GM18867 (cell line): ENCODE measurements at regions not wholly inside any gene's neighbourhood (a gene's known extent, or its start where the extent isn't known, plus 50 kb on each side); places are given as distances from the start of the nearest gene placed in this dataset.
A peak's percentile ranks its signal among the peaks of the same experiment; 100 is the strongest.
"Not testable (repeated sequence)": the region's sequence is repeated elsewhere in the genome, so short reads cannot be mapped to it uniquely, and the experiment has no call there.

Experiments
- ATAC-seq: cut with Tn5 transposase; IDR thresholded peaks from one replicate; pipeline ENCODE4 v1.9.1; 2021; ENCODE audit warnings: mild to moderate bottlenecking, moderate library complexity; ENCODE audit not compliant: unreplicated experiment

DNA sequence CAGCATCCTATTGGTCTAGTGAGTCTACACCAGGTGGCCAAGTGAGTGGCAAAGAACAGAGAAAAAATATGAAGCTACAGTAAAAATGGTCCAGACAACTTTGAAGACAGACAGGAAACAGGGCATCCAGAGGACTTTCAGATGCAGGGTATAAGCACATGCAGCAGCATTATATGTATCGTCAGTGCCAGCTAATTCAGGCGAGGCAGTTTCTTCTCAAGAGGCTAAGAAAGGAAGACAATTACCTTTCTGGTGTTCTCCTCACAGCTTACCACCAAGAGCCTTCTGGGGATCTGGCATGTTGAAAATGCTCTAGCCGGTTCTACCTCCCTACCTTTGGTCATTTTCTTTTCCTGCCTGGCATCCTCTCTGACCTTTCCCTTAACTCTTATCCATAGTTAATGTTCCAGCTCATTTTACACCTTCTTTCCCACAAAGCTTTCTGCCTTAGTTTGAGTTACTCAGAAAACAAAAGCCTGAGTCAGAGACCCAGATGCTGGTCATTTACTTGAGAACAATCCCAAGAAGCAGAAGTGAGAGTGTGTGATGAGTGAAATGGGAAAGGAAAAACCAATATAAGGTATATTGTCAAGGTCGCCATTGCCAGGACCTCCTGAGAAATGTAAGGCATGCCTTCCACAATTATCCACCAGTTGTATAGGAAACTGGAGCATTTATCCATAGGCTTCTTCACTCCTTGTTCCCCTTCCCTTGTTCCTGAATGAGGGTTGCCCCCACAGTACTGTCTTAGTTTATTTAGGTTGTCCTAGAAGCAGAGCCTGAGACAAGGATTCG, 444.1 kb downstream of the PLPP3 start:
- peak; percentile 60 for ATAC-seq

- ATAC-seq: peak; percentile 55
These were observed 445.6 kb downstream of the PLPP3 start for GRCh38 chr1:56133522-56134472.

GRCh38 chr1:56132520-56132919, 446.8 kb downstream of the PLPP3 start:
- no peak for ATAC-seq

GRCh38 chr1:56129837-56130236, 449.5 kb downstream of the PLPP3 start:
- no peak for ATAC-seq

DNA sequence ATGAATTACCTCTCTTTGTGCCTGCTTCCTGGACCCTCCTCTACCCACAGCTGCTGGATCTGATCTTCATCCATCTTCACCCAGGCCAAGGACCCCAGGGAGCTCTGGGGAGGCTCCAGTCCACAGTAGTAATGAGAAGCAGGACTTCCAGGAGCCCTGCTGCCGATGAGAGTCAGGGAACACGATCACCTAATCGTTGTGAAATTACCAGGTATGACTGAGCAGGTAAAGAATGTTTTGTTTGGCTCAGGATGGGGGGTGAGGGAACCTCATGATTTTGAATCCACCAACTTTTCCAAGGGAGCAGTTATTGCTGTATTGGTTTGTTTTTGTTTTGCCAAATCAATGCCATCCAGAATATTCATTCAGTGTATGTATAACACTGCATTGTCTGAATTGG, 454.0 kb downstream of the PLPP3 start:
- no peak for ATAC-seq

DNA sequence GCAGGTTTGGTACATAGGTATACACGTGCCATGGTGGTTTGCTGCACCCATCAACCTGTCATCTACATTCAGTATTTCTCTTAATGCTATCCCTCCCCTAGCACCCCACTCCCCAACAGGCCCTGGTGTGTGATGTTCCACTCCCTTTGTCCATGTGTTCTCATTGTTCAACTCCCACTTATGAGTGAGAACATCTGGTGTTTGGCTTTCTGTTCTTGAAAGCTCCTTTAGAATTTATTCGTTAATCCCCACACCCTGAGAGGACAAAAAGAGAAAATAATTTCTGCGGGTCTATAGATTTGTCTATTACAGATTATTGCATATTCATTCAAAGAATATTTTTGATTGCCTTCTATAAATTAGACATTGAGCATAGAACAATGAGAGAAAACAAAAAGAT, 455.5 kb downstream of the PLPP3 start:
- ATAC-seq: no peak

GRCh38 chr1:56123421-56123820, 455.9 kb downstream of the PLPP3 start:
- ATAC-seq: no peak

DNA sequence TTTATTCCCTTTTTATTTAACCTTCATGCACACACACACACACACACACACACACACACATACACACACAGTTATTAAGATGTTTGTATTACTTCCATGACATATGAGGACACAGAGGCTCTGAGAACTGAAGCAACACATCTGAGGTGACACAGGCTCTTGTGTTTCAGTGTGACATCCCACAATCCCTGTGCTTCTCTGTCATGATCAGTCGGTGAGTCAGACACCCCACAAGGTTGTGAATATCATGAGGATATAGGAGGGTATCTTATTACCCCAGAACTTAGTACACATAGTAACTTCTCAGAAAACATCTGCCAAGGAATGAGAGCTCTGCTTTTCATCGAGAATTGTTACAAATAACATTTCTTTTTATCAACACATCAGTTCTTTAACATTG, 459.3 kb downstream of the PLPP3 start:
- no peak for ATAC-seq

DNA sequence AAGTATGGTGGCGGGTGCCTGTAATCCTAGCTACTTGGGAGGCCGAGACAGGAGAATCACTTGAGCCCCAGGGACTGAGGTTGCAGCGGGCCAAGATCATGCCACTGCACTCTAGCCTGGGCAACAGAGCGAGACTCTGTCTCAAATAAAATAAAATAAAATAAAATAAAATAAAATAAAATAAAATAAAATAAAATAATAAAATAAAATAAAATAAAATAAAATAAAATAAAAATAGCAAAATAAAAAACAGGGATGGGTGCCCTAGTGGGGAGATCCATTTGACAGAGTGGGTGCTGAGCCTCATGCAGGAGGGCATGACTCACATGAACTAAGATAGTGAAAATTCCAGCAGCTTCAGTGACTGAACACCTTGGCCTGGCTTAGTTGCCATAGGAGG, 460.7 kb downstream of the PLPP3 start:
- ATAC-seq: not testable (repeated sequence)

- no peak for ATAC-seq
These were observed 463.7 kb downstream of the PLPP3 start for GRCh38 chr1:56115701-56116100.

- ATAC-seq: no peak
These were observed 465.7 kb downstream of the PLPP3 start for GRCh38 chr1:56113679-56114078.

GRCh38 chr1:56107275-56107638, 472.1 kb downstream of the PLPP3 start:
- ATAC-seq: no peak

DNA sequence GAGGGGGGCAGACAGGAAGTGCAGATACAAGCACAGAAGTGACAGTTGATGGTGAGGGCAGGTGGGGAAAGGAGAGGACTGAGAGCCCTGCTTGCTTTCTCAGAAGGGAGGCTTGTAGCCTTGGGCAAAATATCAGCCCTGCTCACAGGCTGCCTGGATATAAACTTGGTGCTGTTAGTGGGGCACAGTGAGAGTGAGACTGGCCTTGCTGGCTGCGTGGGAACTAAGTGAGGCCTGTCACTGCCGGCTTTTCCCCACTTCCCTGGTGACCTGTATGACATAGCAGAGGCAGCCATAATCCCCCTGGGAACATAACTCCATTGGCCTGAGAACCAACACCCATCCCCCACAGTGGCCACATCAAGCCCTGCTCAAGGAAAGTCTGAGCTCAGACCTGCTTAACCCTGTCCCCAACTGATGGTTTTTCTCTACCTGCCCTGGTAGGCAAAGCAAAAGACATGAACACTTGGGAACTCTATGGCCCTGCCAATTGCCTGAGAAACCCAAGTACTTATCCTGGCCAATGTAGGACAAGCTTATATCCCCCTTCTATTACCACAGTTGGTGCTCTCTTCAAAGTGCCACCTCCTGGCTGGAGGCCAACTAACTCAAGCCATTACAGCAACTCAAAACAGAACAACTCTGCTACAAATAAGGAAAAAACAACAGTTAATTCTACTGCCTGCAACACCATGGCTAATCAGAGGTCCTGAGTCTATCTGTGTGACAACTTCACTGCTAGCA, 472.7 kb downstream of the PLPP3 start:
- no peak for ATAC-seq

DNA sequence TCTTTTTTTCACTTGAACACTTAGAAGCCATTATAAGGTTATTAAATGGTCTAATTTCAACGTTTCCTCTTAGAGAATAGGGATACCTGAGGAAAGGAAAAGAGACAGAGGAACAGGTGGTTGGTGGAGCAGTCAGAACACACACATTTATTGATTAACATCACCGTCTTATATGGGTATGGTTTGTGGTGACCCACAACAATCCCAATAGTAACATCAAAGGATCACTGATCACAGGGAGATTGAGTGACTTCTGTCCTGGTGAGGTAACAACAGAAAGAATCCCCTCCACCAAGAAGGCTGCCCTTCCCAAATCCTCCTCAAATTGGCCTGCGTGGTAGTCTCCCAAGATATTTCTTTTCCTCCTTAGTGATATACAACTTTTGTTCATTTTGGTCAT, 474.0 kb downstream of the PLPP3 start:
- no peak for ATAC-seq

GRCh38 chr1:56099766-56100265, 479.5 kb downstream of the PLPP3 start:
- ATAC-seq: no peak

- no peak for ATAC-seq
These were observed 480.4 kb downstream of the PLPP3 start for GRCh38 chr1:56098946-56099345.

GRCh38 chr1:56097713-56098112, 481.6 kb downstream of the PLPP3 start:
- no peak for ATAC-seq

DNA sequence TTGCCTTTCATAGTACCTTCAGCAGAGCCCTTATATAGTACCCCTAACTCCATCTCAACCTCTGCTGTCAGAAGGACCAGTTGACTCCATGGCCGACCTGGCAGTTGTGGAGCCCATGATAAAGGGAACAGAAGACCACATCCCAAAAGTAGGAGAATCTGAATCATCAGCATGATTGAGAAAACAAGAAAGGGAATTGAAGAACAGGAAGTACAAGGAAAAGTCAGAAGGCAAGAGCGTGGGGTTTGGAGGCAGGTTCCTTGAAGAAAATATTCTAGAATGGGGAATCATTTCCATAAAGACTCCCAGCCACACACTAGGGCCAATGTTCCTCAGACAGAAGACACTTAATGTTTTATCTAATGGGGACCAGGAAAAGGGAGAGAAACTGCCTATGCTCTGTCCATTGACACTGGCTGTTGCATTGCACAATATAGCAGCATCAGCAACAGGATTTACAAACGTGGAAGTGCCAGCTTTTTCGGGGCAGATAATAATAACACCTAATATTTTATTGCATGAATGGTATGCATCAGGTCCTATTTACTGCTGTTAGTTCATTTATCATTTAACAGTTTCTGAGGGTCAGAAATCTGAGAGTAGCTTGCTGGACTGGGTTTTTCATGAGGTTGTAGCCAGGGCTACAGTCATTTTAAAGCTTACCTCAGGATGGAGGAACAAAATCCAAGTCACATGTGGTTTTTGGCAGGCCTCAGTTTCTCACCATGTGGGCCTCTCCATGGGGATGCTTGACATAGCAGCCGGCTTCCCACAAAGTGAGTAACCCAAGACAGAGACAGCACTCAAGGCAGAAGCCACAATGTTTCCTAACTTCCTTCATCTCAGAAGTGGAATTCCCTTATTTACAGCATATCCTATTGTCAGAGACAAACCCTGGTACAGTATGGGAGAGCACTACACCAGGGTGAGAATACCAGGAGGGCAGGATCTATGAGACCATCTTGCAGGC, 483.4 kb downstream of the PLPP3 start:
- ATAC-seq: no peak

DNA sequence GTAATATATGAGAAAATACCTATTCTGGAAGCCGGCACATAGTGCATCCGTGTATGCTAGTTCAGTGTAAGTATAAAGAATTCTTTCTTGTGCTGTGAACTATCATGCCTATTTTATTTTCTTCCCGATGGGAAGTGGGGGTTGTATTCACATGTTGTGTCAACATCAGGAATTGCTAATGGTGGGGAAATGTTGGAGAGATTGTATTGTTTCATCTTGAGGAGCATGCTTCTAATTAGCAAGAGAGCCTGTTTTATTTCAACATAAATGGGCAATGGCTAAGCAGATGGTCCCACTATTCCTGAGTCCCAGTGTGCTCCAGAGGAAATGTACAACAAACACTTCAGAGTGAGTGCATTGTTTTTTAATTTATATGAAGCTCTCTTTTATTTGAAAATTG, 485.2 kb downstream of the PLPP3 start:
- no peak for ATAC-seq
